ENCODE measurements at regions not wholly inside any gene's neighbourhood (a gene's known extent, or its start where the extent isn't known, plus 50 kb on each side); places are given as distances from the start of the nearest gene placed in this dataset.

DNA sequence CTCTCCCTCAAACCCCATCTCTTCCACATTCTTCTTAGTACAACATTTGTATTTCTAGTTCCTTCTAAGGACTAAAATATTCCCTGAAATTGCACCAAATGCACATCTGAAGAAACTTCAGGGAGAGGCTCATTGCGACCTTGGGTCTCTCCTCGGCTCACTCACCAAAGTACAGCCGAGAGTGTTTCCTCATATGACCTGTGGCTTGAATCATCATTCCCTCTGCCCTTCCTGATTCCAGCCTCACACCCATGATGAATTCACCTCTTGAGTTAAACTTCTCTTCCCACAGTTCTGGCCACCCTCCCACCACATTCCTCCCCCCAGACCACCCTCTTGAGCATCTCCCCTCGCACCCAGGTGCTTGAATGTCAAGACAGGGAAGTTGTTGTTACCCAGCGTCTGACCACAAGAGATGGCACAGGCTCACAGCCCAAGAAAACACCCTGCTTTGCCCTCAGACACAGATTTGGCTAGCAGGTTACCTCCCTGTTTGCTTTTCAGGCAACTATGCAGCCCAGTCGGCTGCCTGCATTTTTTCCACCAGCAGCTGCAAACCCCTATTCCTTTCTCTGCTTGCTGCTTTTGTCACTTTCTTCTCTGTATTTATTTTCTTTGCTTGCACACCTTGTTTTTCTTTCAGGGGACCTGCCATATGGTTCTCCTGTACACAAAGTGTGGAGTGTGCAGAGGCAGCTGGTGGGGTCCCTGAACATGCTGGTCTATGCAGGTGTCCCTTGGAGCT lies 214.8 kb downstream of the SPATA18 start (continued):
- TF ChIP-seq, protein P1, sequence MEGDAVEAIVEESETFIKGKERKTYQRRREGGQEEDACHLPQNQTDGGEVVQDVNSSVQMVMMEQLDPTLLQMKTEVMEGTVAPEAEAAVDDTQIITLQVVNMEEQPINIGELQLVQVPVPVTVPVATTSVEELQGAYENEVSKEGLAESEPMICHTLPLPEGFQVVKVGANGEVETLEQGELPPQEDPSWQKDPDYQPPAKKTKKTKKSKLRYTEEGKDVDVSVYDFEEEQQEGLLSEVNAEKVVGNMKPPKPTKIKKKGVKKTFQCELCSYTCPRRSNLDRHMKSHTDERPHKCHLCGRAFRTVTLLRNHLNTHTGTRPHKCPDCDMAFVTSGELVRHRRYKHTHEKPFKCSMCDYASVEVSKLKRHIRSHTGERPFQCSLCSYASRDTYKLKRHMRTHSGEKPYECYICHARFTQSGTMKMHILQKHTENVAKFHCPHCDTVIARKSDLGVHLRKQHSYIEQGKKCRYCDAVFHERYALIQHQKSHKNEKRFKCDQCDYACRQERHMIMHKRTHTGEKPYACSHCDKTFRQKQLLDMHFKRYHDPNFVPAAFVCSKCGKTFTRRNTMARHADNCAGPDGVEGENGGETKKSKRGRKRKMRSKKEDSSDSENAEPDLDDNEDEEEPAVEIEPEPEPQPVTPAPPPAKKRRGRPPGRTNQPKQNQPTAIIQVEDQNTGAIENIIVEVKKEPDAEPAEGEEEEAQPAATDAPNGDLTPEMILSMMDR (IDR thresholded peaks at IDR 0.05; ENCODE audit: control extremely low read depth in 1 of 3, insufficient read depth in 1 of 3, low read depth in 1 of 3, low read length in 3 of 3), result no peak
- TF ChIP-seq ZNF274 (IDR thresholded peaks at IDR 0.05; ENCODE audit: borderline replicate concordance, extremely low read depth, low read length), result no peak
- TF ChIP-seq POLR2A (IDR thresholded peaks at IDR 0.05; ENCODE audit: control extremely low read depth in 1 of 2, low read depth in 2 of 2, low read length in 2 of 2), result no peak

Data from H1 (cell line).